Trophoblast cell (in vitro differentiated cells and primary cell): ENCODE measurements at regions not wholly inside any gene's neighbourhood (a gene's known extent, or its start where the extent isn't known, plus 50 kb on each side); places are given as distances from the start of the nearest gene placed in this dataset.
"Not testable (repeated sequence)": the region's sequence is repeated elsewhere in the genome, so short reads cannot be mapped to it uniquely, and the experiment has no call there.

Source experiments
- DNase-seq, 2 donors: peaks; one replicate each; pipeline ENCODE4 v3.0.0-alpha.2; 2016
- H2AFZ ChIP-seq: 2 replicates; pipeline ENCODE4 v1.6.1; 2013; ENCODE audit warnings: low read length, moderate library complexity, mild to moderate bottlenecking; ENCODE audit not compliant: insufficient read depth, poor library complexity
- H2AK5ac ChIP-seq: 2 replicates; pipeline ENCODE4 v1.6.1; 2013; ENCODE audit warnings: mild to moderate bottlenecking, low read length
- H2BK120ac ChIP-seq: 2 replicates; pipeline ENCODE4 v1.6.1; 2013; ENCODE audit warnings: low read length, mild to moderate bottlenecking, moderate library complexity; ENCODE audit not compliant: insufficient read depth, poor library complexity
- H2BK12ac ChIP-seq: 2 replicates; pipeline ENCODE4 v1.6.1; 2013; ENCODE audit warnings: mild to moderate bottlenecking, low read length, moderate library complexity
- H2BK5ac ChIP-seq: 2 replicates; pipeline ENCODE4 v1.6.1; 2013; ENCODE audit warnings: low read length, low read depth, moderate library complexity, mild to moderate bottlenecking; ENCODE audit not compliant: poor library complexity
- H3K14ac ChIP-seq: 2 replicates; pipeline ENCODE4 v1.6.1; 2013; ENCODE audit warnings: mild to moderate bottlenecking, low read length
- H3K18ac ChIP-seq: 2 replicates; pipeline ENCODE4 v1.6.1; 2013; ENCODE audit warnings: mild to moderate bottlenecking, low read length
- H3K23ac ChIP-seq: 2 replicates; pipeline ENCODE4 v1.6.1; 2013; ENCODE audit warnings: low read length
- H3K27ac ChIP-seq: 2 replicates; pipeline ENCODE4 v1.5.1; 2013; ENCODE audit warnings: low read depth, mild to moderate bottlenecking, inconsistent platforms, low read length, moderate library complexity
- H3K27me3 ChIP-seq: 2 replicates; pipeline ENCODE4 v1.6.1; 2013; ENCODE audit warnings: inconsistent platforms, mild to moderate bottlenecking, low read length, moderate library complexity; ENCODE audit not compliant: insufficient read depth
- H3K36me3 ChIP-seq, 2 experiments: 1 replicate in 1 of 2; 2 replicates in 1 of 2; pipeline ENCODE4 v1.6.1; 2013; ENCODE audit warnings: low read length in 2 of 2, mild to moderate bottlenecking in 2 of 2, moderate library complexity in 1 of 2; ENCODE audit not compliant: insufficient read depth in 2 of 2, control insufficient read depth in 1 of 2
- H3K4ac ChIP-seq: 2 replicates; pipeline ENCODE4 v1.6.1; 2013; ENCODE audit warnings: low read depth, mild to moderate bottlenecking, low read length, moderate library complexity
- H3K4me1 ChIP-seq, 2 experiments: 1 replicate in 1 of 2; 2 replicates in 1 of 2; pipeline ENCODE4 v1.6.1; 2013; ENCODE audit warnings: low read length in 2 of 2, mild to moderate bottlenecking in 2 of 2, moderate library complexity in 1 of 2; ENCODE audit not compliant: insufficient read depth in 2 of 2, control insufficient read depth in 1 of 2
- H3K4me2 ChIP-seq: 2 replicates; pipeline ENCODE4 v1.6.1; 2013; ENCODE audit warnings: inconsistent platforms, mild to moderate bottlenecking, low read length, moderate library complexity
- H3K4me3 ChIP-seq: 2 replicates; pipeline ENCODE4 v1.5.1; 2013; ENCODE audit warnings: mild to moderate bottlenecking, low read depth, low read length, inconsistent platforms
- H3K79me1 ChIP-seq: one replicate; pipeline ENCODE4 v1.6.1; 2013; ENCODE audit warnings: low read length
- H3K79me2 ChIP-seq: 2 replicates; pipeline ENCODE4 v1.6.1; 2013; ENCODE audit warnings: low read length, mild to moderate bottlenecking; ENCODE audit not compliant: control insufficient read depth, insufficient read depth, poor library complexity
- H3K9ac ChIP-seq: 2 replicates; pipeline ENCODE4 v1.6.1; 2013; ENCODE audit warnings: mild to moderate bottlenecking, low read length
- H3K9me3 ChIP-seq: 2 replicates; pipeline ENCODE4 v1.6.1; 2013; ENCODE audit warnings: low read depth, mild to moderate bottlenecking, control low read depth, inconsistent platforms, low read length; ENCODE audit not compliant: insufficient read depth
- H4K12ac ChIP-seq: 2 replicates; pipeline ENCODE4 v1.6.1; 2013; ENCODE audit warnings: low read depth, mild to moderate bottlenecking, low read length, moderate library complexity
- H4K8ac ChIP-seq: 2 replicates; pipeline ENCODE4 v1.6.1; 2013; ENCODE audit warnings: low read depth, mild to moderate bottlenecking, low read length, moderate library complexity
- H4K91ac ChIP-seq: one replicate; pipeline ENCODE4 v1.6.1; 2013; ENCODE audit warnings: low read depth, mild to moderate bottlenecking, low read length, moderate library complexity
- WGBS: extraction: QIAGEN DNeasy Blood & Tissue Kit; methylation state at CpG from one replicate; pipeline ENCODE4 v1.1.7; 2013; ENCODE audit warnings: missing lambda C conversion rate; ENCODE audit not compliant: insufficient read length, insufficient coverage; ENCODE audit errors: extremely low coverage; 5-methylcytosine and 5-hydroxymethylcytosine counted together

DNA sequence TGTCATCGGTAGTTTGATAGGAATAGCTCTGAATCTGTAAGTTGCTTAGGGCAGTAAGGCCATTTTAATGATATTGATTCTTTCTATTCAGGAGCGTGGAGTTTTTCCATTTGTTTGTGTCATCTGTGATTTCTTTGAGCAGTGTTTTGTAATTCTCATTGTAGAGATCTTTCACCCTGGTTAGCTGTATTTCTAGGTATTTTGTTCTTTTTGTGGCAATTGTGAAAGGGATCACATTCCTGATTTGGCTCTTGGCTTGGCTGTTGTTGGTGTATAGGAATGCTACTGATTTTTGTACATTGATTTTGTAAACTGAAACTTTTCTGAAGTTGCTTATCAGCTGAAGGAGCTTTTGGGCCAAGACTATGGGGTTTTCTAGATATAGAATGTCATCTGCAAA is 115.7 kb upstream of the NR3C1 start:
- not testable (repeated sequence) for H2AK5ac ChIP-seq, H3K4me2 ChIP-seq

DNA sequence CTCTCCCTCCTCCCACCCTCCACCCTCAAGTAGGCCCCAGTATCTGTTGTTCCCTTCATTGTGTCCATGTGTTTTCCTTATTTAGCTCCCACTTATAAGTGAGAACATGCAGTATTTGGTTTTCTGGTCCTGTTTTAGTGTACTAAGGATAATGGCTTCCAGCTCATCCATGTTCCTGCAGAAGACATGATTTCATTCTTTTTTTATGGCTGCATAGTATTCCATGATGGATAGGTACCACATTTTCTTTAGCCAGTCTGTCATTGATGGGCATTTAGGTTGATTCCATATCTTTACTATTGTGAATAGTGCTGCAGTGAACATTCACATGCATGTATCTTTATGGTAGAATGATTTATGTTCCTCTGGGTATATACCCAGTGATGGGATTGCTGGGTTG is 114.3 kb upstream of the NR3C1 start:
- not testable (repeated sequence) for H3K9ac ChIP-seq, H3K4ac ChIP-seq, H3K27ac ChIP-seq, H2AFZ ChIP-seq, DNase-seq, H2BK120ac ChIP-seq, H3K27me3 ChIP-seq, H2BK5ac ChIP-seq, H4K91ac ChIP-seq, H3K14ac ChIP-seq, H3K4me2 ChIP-seq, H2BK12ac ChIP-seq, H3K4me3 ChIP-seq, H3K4me1 ChIP-seq, H3K9me3 ChIP-seq, H3K36me3 ChIP-seq, H4K12ac ChIP-seq, H3K79me1 ChIP-seq, H3K18ac ChIP-seq, H4K8ac ChIP-seq, H3K23ac ChIP-seq, H2AK5ac ChIP-seq, H3K79me2 ChIP-seq

More for the DNA sequence above, 115.7 kb upstream of the NR3C1 start:
- H3K18ac ChIP-seq, H3K36me3 ChIP-seq, H3K14ac ChIP-seq, H3K4me3 ChIP-seq, H3K9me3 ChIP-seq, H2BK5ac ChIP-seq, H3K79me1 ChIP-seq, H3K4me1 ChIP-seq, DNase-seq, H3K9ac ChIP-seq, H3K27me3 ChIP-seq, H3K23ac ChIP-seq, H4K12ac ChIP-seq, H4K8ac ChIP-seq, H3K79me2 ChIP-seq, H3K4ac ChIP-seq, H2BK12ac ChIP-seq, H3K27ac ChIP-seq, H4K91ac ChIP-seq, H2AFZ ChIP-seq, H2BK120ac ChIP-seq: not testable (repeated sequence)
- no CpG with 5 or more reads among the region's 2 CpGs for WGBS

DNA sequence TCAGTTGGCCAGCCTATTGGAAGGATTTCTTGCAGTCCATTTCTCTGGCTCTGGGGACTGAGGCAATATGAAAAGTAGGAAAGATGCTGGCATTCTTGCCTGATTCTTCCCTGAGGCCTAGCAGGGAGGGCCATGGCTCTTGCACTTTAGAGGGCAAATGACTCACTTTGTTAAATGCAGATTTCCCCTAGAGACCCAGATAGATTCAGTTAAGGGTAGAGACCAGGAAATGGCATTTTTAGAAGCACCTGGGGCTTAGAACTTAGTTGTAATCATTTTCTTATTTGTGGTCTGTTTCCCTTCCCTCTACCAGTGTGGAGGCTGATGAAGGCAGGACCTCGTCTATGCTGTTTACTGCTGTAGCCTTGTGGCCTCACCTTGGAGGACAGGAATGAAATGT is 112.8 kb upstream of the NR3C1 start:
- H2AK5ac ChIP-seq = no peak overlapping the region
- H4K12ac ChIP-seq = no peak overlapping the region
- H3K27ac ChIP-seq = no peak overlapping the region
- H4K91ac ChIP-seq = no peak overlapping the region
- H3K79me2 ChIP-seq = no peaks in the 10 kb centered on the region
- H2BK120ac ChIP-seq = no peak overlapping the region
- no peaks in the 10 kb centered on the region for H3K79me1 ChIP-seq
- peak in 1 of 2 donors; percentile 49 for DNase-seq
- H3K4me3 ChIP-seq = no peak overlapping the region
- no peak overlapping the region for H4K8ac ChIP-seq
- no peak overlapping the region for H2BK12ac ChIP-seq
- H3K4me2 ChIP-seq = no peak overlapping the region
- H3K18ac ChIP-seq = no peak overlapping the region
- no peak overlapping the region for H3K23ac ChIP-seq
- H3K27me3 ChIP-seq = no peaks in the 10 kb centered on the region
- H3K9ac ChIP-seq = no peak overlapping the region
- no peaks in the 10 kb centered on the region for H3K36me3 ChIP-seq
- peaks cover 2% of the 10 kb centered on the region for H3K9me3 ChIP-seq
- H3K14ac ChIP-seq = no peak overlapping the region
- H2AFZ ChIP-seq = no peak overlapping the region
- H3K4me1 ChIP-seq = no peaks in the 10 kb centered on the region
- H3K4ac ChIP-seq = no peak overlapping the region
- whole genome bisulfite sequencing = no CpG with 5 or more reads among the region's 1 CpG
- H2BK5ac ChIP-seq = no peak overlapping the region

DNA sequence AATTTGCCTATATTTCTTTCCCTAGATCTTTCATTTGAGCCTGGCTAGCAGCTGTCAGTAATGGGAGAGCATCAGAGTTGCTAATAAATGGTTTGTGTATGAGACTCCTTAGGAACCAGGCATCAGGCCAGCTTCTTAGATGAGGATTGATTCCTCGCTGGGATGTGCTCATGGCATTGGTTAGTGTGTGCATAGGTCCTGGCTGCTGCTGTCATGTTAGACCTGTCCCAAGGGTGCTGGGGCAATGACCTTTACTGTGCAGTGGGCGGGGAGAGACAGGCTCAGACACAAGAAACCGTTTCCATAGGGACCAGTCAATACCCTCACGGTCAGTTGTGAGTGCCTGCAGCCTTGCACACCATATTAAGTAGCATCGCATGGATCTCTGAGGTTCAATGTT is 112.3 kb upstream of the NR3C1 start:
- H3K79me1 ChIP-seq = no peaks in the 10 kb centered on the region
- no peaks in the 10 kb centered on the region for H3K27me3 ChIP-seq
- no peak overlapping the region for H3K14ac ChIP-seq
- H3K23ac ChIP-seq = no peak overlapping the region
- no peak overlapping the region for H3K9ac ChIP-seq
- no peak overlapping the region for H4K8ac ChIP-seq
- H3K9me3 ChIP-seq = peaks cover 2% of the 10 kb centered on the region
- no peak overlapping the region for H3K18ac ChIP-seq
- no peak overlapping the region for H4K12ac ChIP-seq
- no peaks in the 10 kb centered on the region for H3K79me2 ChIP-seq
- no peak overlapping the region for H4K91ac ChIP-seq
- H2BK120ac ChIP-seq = no peak overlapping the region
- peak overlapping the region; percentile 40 for H2BK12ac ChIP-seq
- no peak overlapping the region for H2BK5ac ChIP-seq
- no peak overlapping the region for H2AK5ac ChIP-seq
- WGBS = no CpG with 5 or more reads among the region's 5 CpGs
- DNase-seq = no peak
- no peak overlapping the region for H3K4me2 ChIP-seq
- H3K4ac ChIP-seq = no peak overlapping the region
- no peak overlapping the region for H2AFZ ChIP-seq
- H3K36me3 ChIP-seq = no peaks in the 10 kb centered on the region
- no peak overlapping the region for H3K27ac ChIP-seq
- no peaks in the 10 kb centered on the region for H3K4me1 ChIP-seq
- peak overlapping the region; percentile 12 for H3K4me3 ChIP-seq
